DMS153 (cell line): ENCODE measurements at regions not wholly inside any gene's neighbourhood (a gene's known extent, or its start where the extent isn't known, plus 50 kb on each side); places are given as distances from the start of the nearest gene placed in this dataset.

ENCODE experiments used
- DNase-seq: peaks from one replicate; lab custom pipeline; 2025; lab: John Stamatoyannopoulos, UW

DNA sequence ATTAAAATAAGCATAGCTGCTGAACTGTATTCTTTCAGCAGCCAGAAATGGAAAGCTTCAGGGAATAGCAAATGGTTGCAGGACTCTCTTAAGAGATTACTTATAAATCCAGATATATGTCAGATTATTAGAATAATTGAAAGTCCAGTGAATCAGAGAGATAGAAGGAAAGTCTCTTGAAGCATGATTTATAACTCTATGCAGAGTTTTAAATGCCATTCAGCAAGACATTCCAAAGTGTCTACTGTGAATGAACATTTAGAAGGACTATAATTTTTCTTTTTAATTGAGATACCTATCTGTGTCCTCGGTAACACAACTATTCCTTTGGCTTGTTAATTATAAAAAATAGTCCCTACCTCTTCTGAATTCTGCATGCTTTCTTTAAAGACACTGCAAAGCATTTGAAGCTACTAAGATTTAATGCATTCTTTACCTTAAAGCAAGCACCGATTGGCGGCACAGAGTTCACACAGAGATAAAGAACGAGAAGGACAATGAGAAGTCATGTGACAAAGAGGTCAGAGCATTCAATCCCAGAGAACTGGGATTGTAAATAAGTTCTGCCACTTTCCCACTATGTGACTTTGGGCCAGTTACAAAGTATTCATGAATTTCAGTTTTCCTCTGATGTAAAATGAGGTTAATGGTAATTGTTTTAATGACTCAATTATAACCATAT lies 371.0 kb upstream of the ATP2B1 start:
- DNase-seq: no peak

- no peak for DNase-seq
These were observed 369.7 kb upstream of the ATP2B1 start for GRCh38 chr12:90078344-90078743.

DNA sequence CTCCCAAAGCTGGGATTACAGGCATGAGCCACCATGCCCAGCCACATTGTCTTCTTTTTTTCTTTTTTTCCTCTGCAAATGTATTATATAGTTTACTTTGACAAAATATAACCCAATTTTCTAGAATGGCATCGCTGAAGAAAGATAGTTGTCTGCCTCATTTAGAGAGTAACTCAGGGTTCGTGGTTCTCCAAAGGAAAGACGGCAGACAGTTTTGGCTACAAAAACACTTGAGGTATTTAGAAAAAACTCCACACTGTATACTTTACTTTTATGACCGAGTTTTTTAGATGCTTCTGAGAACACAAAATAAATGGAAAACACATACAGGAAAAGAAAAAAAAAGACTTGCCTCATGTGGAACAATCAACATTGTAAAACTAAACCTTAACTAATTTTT lies 369.1 kb upstream of the ATP2B1 start:
- no peak for DNase-seq

GRCh38 chr12:90076851-90077319 lies 368.2 kb upstream of the ATP2B1 start:
- no peak for DNase-seq

DNA sequence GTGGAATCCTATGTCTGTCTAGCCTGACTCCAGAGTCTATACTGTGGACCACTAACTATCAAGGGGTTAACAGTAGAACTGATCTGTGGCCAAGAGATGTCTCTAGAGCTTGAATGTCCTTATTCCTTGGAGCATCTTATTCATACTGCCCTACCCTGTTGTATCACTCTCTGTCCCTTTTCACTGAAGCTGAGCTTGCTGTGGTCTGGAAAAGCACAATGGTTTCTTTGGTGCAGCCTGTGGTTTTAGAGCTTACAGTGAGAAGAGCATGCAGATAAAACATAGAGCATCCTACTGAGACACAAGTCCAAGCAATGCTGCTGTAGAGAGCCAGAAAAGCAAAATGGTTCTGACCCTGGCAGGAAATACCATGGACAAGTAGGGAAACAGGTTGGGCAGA lies 367.0 kb upstream of the ATP2B1 start:
- no peak for DNase-seq

DNA sequence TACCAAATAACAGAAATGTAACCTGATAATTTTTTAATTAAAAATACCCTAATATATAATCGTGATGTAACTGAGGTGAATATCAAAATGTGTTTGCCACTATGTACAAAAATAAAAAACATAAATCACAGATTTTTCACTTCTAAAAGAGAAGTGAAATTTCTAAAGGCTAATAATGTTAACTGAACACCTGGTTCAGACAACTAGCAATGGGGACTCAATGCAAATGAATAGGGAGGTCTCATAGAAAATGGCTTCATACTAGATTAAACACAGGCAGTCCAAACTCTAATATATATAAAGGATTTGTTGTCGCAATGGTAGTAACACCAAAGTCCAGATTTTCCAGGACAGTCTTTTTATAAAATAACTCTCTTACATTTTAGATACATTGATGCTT lies 365.4 kb upstream of the ATP2B1 start:
- DNase-seq: no peak

DNA sequence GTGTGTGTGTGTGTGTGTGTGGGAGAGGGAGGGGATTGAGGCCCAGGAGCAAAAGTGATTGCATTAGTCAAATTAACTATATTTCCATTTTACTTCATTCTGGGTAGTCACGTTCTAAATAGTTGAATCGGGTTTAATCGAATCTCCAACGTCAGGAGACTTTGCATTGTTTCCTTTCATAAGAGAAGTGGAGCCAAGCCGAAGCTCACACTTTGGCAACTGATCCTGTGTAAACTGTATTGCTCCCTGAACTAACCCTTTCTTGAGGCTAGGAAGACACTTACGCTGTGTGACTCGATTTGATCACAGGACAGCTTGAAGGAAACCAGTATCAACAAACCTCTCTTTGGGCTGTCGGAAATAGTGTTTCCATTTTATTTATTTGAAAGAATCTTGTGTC lies 363.4 kb upstream of the ATP2B1 start:
- no peak for DNase-seq

DNA sequence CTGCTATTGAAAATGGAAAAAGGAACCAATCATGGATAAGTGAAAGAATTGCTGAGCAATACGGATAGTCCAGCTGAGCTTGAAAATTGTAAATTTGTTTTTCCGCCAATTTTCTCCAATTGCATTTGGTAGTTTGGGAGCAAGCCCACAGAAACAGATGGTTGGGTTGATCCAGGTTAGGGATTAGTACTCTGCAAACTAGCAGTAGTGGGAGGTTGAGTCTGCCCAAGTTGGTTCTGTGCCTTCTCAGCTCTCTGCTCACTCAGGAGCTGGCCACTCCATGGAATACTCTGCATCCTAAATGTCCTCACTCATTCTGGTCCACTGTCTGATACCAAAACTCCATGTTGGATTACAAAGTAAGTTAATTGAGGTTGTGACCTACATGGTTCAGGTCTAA lies 361.1 kb upstream of the ATP2B1 start:
- DNase-seq: no peak

DNA sequence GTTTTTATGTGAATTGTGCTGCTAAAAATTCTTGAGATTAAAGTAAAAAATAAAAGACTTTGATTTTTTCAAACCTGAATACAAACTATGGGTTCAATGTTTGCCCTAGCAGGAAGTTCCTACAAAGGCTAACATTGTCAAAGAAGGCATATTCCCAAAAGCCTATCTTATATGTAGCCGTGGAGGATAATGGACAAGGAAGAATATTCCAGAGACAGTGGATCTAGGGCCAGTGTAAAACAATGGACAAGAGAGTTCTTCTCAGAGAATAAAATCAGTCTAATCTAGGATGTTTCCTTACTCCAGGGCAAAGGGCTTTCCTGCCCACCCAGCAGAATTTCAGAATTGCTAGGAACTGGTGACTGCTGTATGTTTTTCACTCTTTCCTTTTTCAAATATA lies 359.2 kb upstream of the ATP2B1 start:
- DNase-seq: no peak

DNA sequence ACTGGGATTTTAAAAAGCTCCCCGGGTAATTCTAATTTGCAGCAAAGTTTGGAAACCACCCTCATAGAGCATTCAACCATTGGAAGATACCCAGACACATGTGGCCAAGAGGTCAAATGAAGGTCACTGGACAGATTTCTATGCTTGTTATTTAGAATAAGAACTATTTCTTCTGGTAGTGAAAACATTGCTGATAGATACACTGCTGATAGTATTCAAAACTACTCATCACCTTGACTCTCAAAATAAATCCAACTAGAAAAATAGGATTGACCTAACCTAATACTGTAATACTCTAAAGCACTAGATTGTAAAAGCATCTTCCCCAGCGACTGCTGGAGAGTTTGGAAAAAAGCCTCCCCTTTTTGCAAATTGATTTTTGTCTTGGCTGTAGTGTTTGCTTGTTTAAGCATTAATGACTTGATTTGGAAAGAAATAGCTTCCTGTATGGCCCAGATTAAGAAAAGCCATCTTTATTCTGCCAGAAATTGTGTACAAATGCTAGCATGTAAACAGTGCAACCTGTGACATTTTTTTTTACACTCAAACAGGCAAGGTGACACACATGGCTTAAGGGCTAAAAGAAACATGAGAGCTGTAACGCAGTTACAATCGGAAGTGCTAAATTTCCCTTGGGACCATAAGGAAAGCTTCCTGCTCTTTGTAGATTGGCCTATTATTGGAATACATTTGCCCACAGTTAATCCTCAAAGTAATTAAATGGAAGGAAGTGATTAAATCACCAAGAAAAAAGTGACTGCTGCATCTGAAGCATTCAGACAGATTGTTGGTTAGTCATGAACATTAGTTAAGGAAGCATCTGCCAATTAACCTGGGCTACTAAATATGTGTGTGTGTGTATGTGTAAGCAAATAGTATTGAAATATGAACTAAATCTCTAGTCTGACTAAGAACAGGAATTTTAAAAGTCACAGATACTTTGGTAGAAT lies 356.5 kb upstream of the ATP2B1 start:
- DNase-seq: peak; percentile 91

GRCh38 chr12:90062799-90063198 lies 354.2 kb upstream of the ATP2B1 start:
- DNase-seq: no peak

GRCh38 chr12:90061809-90062208 lies 353.2 kb upstream of the ATP2B1 start:
- DNase-seq: no peak

DNA sequence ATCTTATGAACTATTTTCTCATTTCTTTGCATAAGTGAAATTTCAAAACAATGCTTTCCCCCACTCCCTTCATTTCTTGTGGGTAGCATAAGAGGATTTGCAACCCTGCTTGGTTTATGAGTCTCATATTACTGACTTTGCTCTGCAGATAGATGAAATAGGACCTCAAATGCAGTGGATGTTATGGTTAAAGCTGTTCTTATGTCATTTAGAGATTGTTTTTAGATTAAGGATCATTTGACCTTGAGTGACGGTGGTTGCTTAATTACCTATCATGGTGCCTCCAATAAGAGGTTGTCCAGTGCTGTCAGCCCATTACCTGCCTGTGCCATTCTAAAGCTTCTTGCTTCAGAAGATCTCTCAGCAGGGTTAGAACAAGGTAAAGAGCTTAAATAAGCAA lies 351.4 kb upstream of the ATP2B1 start:
- no peak for DNase-seq

DNA sequence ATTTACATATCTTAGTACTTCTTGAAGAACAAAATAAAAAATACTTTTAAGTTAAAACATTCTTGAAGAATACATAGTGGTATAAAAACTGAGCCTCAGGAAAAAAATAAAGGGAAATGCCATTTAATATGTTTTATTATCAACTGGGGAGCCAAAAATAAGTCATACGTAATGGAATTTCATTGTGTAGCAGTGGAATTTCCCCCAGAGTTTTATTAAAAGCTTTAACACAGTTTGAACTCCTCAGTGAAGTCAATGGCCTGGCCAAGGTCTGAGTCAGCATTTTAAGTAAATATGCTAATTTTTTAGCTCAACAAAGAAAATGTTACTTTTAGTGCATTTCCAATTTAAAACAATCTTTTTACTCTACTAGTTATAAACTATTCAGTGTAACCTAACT lies 350.1 kb upstream of the ATP2B1 start:
- DNase-seq: no peak

DNA sequence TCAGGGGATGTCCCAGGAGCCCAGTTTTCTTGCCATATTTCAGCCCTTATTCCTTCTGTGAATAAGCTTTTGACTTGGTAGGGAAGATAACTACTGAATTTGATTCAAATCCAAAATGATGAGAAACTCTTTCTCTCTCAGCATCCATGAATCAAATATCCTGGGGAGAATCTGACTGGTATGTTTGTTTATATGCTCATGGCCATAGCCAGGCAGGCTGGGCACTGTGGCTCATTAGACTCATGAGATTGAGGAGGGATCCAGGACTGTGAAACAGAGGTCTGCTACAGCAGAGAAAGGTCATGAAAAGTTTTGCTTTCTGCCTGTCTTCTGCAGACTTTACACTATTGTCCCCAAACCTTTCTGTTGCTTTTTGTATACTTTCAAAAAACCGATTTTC lies 346.4 kb upstream of the ATP2B1 start:
- no peak for DNase-seq

GRCh38 chr12:90048918-90049317 lies 340.3 kb upstream of the ATP2B1 start:
- no peak for DNase-seq

DNA sequence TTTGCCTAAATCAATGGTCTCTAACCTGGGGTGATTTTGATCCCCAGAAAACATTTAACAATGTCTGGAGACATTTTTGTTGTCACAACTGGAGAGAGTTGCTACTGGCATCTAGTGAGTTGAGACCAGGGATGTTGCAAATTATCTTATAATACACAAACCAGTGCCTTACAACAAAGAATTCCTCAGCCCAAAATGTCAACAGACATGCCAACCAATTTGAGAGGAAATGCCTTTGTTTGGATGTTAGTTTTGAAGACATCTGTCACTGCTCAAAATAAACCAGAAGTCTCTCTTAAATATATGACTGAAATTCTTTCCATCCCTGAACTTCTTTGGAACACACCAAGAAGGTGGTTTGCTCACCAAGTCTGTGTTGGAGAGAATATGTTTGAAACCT lies 336.9 kb upstream of the ATP2B1 start:
- no peak for DNase-seq

DNA sequence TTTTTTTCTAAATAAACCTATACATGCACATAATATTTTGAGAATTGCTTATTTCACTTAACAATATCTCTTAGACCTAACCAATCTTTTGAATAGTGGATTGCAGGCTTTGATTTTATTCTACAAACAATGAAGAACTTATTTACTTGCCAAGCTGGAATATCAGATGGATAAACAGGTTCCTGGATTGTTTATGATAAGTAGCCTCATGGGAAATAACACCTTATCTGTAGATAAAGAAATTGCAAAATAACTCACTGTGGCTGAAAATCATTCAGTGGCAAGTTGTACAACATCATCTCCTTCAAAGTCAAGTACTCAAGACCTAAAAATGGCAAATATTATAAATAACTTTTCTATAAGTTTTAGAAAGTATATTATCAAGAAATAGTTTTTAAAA lies 335.4 kb upstream of the ATP2B1 start:
- no peak for DNase-seq

DNA sequence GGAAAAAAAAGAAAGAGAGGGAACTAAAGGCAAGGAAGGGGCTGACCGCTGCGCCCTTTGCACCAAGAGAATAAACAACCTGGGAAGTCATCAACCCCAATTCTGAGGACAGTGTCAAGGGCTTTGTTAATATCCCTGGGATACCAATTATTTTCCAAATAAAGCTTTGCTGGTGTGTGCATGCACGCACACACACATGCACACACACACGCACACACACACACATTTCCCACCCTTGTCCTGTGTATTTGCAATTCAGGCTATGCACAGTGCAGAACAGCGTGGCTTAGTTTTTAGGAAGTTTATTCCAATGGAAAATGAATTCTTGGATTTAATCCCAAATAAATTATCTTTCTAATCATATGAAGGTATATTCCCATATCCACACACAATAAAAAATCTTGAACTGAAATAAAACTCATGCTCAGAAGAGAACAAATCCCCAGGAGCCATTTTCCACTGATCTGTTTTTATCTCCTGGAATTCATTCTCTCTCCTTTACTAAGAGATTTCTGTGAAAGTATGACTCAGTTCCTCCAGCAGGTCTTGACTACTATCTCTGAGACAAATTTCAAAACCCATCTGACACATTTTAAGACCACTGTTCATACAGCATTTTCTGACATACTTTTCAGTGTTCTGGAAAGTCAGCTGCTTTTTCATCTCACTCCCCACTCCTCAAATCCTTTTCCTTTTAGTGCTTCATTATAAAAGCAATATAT lies 334.4 kb upstream of the ATP2B1 start:
- DNase-seq: no peak

DNA sequence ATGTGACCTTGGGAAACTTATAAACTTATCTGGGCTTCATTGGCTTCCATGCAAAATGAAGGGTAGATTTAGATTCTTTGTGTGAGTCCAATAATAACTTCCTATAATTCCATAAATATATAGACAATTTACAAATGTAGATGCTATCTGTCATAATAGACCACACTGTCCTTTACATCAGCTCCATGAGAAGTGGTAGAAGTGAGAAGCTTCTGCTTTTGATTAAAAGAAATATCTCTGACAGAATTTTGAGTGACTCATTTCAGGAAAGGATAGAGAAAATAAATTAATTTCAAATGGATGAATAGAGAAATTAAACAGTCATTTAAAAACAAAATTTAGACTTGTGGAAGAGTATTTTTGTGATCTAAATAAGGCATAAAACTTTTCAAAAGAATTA lies 329.7 kb upstream of the ATP2B1 start:
- DNase-seq: no peak

DNA sequence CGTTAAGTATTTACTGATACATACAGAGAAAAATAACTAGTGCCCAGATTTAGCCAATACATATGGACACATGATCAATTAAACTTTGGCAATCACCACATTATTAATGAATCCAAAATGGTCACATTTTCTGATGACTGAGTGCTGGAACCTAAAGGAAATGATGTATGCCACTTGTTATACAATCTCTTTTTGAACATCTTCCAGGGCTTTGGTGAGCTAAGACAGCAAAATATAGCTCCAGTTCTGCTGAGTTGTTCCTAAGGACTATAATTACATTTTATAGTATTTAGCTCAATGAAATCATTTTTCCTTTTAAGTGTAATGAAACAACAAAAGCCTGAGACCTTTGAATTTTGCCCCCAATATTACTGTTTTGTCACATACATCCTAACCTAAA lies 329.1 kb upstream of the ATP2B1 start:
- no peak for DNase-seq

DNA sequence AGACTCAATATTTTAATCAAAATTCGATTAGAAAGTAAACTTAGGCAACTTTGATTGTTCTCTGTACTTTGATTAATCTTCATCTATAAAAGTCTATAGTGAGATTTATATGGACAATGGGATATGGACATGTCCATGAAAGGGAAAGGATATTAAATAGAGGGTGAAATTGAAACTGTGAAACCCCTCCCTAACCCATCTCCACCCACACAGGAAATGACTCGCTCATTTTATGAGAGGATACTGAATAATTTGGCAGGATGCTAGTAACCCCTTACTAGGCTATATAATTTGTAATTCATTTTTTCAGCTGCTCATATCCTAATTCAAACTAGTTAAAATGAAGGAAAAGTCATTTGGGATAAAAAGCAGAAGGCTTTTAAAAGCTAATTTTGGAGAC lies 328.0 kb upstream of the ATP2B1 start:
- DNase-seq: no peak

DNA sequence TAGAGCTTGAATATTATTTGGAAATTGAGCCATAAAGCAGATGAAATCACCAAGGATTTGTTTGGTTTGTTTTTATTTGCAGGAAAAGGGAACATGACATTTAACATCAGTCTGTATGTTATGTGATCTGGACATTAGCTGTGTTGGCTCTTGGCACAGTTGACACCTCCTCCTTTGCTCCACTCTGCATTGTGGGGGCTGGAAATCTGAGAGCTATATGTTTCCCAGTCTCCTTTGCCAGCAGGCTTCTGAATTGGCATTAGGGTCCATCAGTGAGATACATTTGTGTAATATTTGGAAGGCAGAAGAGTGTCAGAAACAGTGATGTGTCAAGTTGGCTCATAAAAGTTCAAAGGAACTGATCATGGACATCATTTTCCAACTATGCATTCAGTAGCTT lies 322.1 kb upstream of the ATP2B1 start:
- DNase-seq: no peak
